ENCODE measurements at regions not wholly inside any gene's neighbourhood (a gene's known extent, or its start where the extent isn't known, plus 50 kb on each side); places are given as distances from the start of the nearest gene placed in this dataset.

- TF ChIP-seq CTCF (conservative IDR thresholded peaks at IDR 0.05; ENCODE audit: low read depth, low read length) (no peak), EZH2 (IDR thresholded peaks at IDR 0.05; ENCODE audit: low read length, unreplicated experiment) (no peak), EZH2phosphoT487 (IDR thresholded peaks at IDR 0.05; ENCODE audit: borderline replicate concordance, low read length) (no peak)
Measured at GRCh38 chr4:158033416-158034120, 139.3 kb downstream of the GASK1B start.
